Urinary bladder (tissue), 3 donors: ENCODE measurements at regions not wholly inside any gene's neighbourhood (a gene's known extent, or its start where the extent isn't known, plus 50 kb on each side); places are given as distances from the start of the nearest gene placed in this dataset.
"Not testable (repeated sequence)": the region's sequence is repeated elsewhere in the genome, so short reads cannot be mapped to it uniquely, and the experiment has no call there.

ENCODE experiments used
- DNase-seq: peaks from one replicate; pipeline ENCODE4 v3.0.0-alpha.2; 2015; ENCODE audit errors: extremely low spot score
- H3K27ac ChIP-seq: one replicate; pipeline ENCODE4 v1.5.1; 2013; ENCODE audit warnings: low read depth, mild to moderate bottlenecking, moderate library complexity
- H3K36me3 ChIP-seq: one replicate; pipeline ENCODE4 v1.6.1; 2013; ENCODE audit warnings: mild to moderate bottlenecking, moderate library complexity; ENCODE audit not compliant: insufficient read depth
- H3K4me1 ChIP-seq: one replicate; pipeline ENCODE4 v1.6.1; 2013; ENCODE audit warnings: mild to moderate bottlenecking, moderate library complexity; ENCODE audit not compliant: insufficient read depth
- H3K4me3 ChIP-seq: one replicate; pipeline ENCODE4 v1.5.1; 2013; ENCODE audit warnings: low read depth, low read length
- WGBS: extraction: QIAGEN DNeasy Blood & Tissue Kit; methylation state at CpG from one replicate; pipeline ENCODE4 v1.1.7; 2013; 5-methylcytosine and 5-hydroxymethylcytosine counted together
- donor health status: healthy with polysubstance abuse.
- donor health status: healthy.

DNA sequence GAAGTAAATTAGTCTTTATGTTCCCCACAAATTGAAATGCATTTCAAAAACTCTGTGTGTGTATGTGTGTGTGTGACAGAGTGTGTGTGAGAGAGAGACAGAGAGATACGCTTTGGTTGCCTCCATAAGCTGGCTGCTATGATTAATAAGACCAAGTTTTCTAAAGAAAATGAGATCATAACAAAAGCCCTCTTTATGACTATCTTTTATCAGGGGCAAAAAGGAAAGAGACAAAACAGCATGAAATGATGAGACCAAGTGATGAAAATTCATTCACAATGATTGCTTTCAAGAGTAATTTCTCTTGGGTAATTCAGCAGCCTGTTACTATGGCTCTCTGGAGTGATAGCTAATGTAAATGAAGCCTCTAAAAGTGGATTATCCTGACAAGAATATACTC lies 277.6 kb upstream of the PLEKHG7 start:
- no peak overlapping the region for H3K4me3 ChIP-seq
- DNase-seq = no peak
- no peaks in the 10 kb centered on the region for H3K4me1 ChIP-seq
- no peaks in the 10 kb centered on the region for H3K36me3 ChIP-seq
- no peak overlapping the region for H3K27ac ChIP-seq
- WGBS = 93% methylated on average over 1 of the region's 1 CpG

GRCh38 chr12:92424338-92424737 lies 278.5 kb upstream of the PLEKHG7 start:
- H3K27ac ChIP-seq = no peak overlapping the region
- no peaks in the 10 kb centered on the region for H3K4me1 ChIP-seq
- DNase-seq = no peak
- H3K36me3 ChIP-seq = no peaks in the 10 kb centered on the region
- no peak overlapping the region for H3K4me3 ChIP-seq
- WGBS = 68% methylated on average over 4 of the region's 4 CpGs

DNA sequence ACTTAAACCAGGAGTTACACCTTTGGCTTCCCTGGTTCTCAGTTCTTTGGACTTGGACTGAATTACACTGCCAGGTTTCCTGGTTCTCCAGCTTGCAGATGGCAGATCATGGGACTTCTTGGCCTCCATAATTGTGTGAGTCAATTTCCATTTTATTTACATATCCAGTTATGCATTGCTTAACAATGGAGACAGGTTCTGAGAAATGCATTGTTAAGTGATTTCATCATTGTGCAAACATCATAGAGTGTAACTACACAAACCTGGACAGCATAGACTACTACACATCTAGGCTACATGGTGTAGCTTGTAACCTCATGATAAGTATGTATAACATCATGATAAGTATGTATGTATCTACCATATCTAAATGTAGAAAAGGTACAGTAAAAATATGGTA lies 276.1 kb upstream of the BTG1 start:
- DNase-seq = no peak
- no peaks in the 10 kb centered on the region for H3K4me1 ChIP-seq

DNA sequence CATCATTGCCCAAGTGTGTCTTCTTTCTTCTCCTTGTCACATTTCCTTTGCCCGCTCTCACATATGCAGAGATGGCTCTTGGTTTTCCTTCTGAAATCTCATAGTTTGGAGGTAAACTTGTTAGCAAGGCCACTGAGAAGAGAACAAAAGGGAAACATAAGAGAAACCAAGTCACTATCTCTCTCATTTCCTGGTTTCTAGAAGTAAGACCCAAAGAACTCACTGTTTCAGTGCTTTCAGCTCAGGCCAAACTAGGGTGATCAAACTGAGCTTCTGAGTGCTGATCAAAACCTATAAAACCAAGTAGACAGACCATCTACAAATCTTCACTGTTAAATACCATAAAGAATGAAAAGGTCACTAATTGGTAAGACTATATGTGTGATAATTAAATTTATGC lies 275.4 kb upstream of the BTG1 start:
- no peaks in the 10 kb centered on the region for H3K36me3 ChIP-seq
- H3K4me1 ChIP-seq = no peaks in the 10 kb centered on the region
- no peak overlapping the region for H3K27ac ChIP-seq
- H3K4me3 ChIP-seq = no peak overlapping the region
- WGBS = 100% methylated on average over 1 of the region's 1 CpG
- DNase-seq = no peak

More for the DNA sequence above, 276.1 kb upstream of the BTG1 start:
- no peak overlapping the region for H3K27ac ChIP-seq
- no peak overlapping the region for H3K4me3 ChIP-seq
- no peaks in the 10 kb centered on the region for H3K36me3 ChIP-seq

DNA sequence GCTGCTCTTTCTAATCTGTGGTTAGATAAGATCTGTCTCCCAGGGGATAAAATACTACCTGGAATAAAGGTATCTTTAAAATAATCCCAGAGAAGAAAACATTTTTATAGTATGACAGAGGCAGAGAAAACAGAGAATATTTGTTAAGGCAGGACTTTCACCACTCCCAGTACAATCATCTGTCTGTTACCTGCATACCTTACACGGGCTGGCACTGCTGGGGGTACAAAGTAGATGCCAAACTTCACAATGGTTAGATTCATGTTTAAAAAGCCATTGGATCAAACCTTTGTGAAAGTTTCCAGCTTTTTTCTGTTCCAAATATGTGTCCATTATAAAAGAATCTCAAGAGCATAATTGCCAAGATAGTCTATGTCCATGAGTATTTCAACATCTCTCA lies 273.6 kb upstream of the BTG1 start:
- DNase-seq = no peak
- Histone ChIP-seq H3K4me3 (no peak overlapping the region), H3K4me1 (no peaks in the 10 kb centered on the region), H3K36me3 (no peaks in the 10 kb centered on the region), H3K27ac (no peak overlapping the region)
- 87% methylated on average over 1 of the region's 1 CpG for WGBS

GRCh38 chr12:92418381-92418780 lies 272.7 kb upstream of the BTG1 start:
- WGBS = 91% methylated on average over 2 of the region's 2 CpGs
- Histone ChIP-seq H3K4me1 (no peaks in the 10 kb centered on the region), H3K36me3 (no peaks in the 10 kb centered on the region), H3K4me3 (no peak overlapping the region), H3K27ac (no peak overlapping the region)
- no peak for DNase-seq

DNA sequence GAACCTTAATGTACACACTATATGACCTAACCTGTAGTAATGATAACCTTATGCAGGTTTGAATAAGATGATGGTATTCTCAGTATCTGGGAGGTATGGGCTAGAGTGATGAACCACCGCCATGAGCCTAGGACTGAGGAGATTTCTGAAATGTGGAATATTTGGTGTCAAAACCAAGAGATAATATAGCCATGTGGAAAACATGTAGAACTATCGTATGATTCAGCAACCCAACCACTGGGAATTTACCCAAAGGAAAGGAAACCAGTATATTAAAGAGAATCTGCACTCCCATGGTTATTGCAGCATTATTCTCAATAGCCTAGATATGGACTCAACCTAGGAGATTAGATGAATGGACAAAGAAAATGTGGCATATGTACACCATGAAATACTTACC lies 271.7 kb upstream of the BTG1 start:
- no peak overlapping the region for H3K4me3 ChIP-seq
- H3K27ac ChIP-seq = no peak overlapping the region
- no peaks in the 10 kb centered on the region for H3K36me3 ChIP-seq
- DNase-seq = no peak
- 98% methylated on average over 2 of the region's 2 CpGs for WGBS
- no peaks in the 10 kb centered on the region for H3K4me1 ChIP-seq

GRCh38 chr12:92416385-92416812 lies 270.8 kb upstream of the BTG1 start:
- Histone ChIP-seq H3K27ac (no peak overlapping the region), H3K4me1 (no peaks in the 10 kb centered on the region), H3K4me3 (no peak overlapping the region), H3K36me3 (no peaks in the 10 kb centered on the region)
- no peak for DNase-seq
- 63% methylated on average over 4 of the region's 4 CpGs for WGBS

DNA sequence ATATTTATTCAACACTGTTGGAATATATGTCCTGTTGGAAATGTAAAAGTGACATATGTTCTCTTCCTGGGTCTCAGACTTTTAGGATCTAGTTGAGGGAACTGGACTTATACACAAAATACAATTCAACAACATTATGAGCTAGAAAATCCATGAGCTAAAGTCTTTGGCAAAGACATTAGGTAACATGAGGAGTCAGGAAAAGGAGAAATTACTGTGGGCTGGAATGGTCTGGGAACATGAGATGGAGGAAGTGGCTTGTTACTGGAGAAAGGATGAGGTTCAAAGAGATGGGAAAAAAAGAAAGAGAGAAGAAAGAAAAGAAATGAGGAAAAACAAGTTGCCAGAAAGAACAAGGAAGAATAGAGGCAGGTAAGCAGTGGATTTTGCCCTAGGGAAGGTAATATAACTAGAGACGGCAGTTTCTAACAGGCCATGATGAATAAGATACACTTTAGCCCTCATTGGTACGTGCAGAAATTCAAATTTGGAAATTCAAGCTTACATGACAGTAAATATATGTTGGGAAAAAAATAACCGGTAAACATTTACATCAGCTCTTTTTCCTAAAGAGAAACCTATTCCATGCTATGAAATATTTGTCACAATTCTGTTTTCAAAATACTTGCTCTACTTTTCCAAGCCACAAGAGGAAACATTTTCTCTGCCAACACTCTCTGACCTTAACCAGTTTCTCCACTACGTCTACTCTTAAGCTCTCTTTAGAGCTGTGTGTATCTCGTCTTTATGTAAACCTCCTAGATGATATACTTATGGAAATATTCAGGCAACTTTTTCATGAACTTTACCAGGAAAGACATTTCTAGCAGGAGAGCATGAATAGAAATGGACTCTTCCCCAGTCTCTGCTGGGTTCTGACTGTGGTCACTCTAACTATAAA lies 268.8 kb upstream of the BTG1 start:
- WGBS = 61% methylated on average over 5 of the region's 5 CpGs
- H3K4me3 ChIP-seq = no peak overlapping the region
- H3K4me1 ChIP-seq = no peaks in the 10 kb centered on the region
- H3K36me3 ChIP-seq = no peaks in the 10 kb centered on the region
- H3K27ac ChIP-seq = no peak overlapping the region
- no peak for DNase-seq

GRCh38 chr12:92413286-92413685 lies 267.6 kb upstream of the BTG1 start:
- no peak for DNase-seq
- 84% methylated on average over 3 of the region's 3 CpGs for WGBS
- Histone ChIP-seq H3K4me1 (no peaks in the 10 kb centered on the region), H3K27ac (no peak overlapping the region), H3K4me3 (no peak overlapping the region), H3K36me3 (no peaks in the 10 kb centered on the region)

DNA sequence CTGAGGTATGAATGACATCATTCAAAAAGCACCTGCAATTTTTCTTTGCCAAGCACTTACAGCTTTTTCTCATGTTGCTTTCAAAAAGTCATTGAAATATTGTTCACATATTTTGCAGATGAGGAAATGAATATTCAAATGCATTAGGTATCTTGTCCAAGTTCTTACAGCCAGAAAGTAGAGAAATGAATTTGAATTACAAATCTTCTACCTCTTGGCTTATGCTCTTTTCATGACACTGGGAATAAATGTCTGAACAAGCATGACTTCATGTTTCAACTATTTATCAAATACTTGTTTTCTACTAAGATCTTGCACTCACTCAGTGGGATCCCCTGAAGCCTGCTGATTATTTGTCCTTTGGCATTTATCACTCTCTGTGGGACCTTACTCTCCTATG lies 267.2 kb upstream of the BTG1 start:
- Histone ChIP-seq H3K27ac (no peak overlapping the region), H3K36me3 (no peaks in the 10 kb centered on the region), H3K4me3 (no peak overlapping the region), H3K4me1 (no peaks in the 10 kb centered on the region)
- DNase-seq = no peak

GRCh38 chr12:92411687-92412086 lies 266.0 kb upstream of the BTG1 start:
- Histone ChIP-seq H3K4me3 (no peak overlapping the region), H3K36me3 (no peaks in the 10 kb centered on the region), H3K4me1 (no peaks in the 10 kb centered on the region), H3K27ac (no peak overlapping the region)
- WGBS = 48% methylated on average over 2 of the region's 2 CpGs
- DNase-seq = no peak

- no peak overlapping the region for H3K4me3 ChIP-seq
- no peaks in the 10 kb centered on the region for H3K36me3 ChIP-seq
- H3K27ac ChIP-seq = no peak overlapping the region
- H3K4me1 ChIP-seq = no peaks in the 10 kb centered on the region
- no peak for DNase-seq
Observed at GRCh38 chr12:92408072-92408900, 262.6 kb upstream of the BTG1 start.

DNA sequence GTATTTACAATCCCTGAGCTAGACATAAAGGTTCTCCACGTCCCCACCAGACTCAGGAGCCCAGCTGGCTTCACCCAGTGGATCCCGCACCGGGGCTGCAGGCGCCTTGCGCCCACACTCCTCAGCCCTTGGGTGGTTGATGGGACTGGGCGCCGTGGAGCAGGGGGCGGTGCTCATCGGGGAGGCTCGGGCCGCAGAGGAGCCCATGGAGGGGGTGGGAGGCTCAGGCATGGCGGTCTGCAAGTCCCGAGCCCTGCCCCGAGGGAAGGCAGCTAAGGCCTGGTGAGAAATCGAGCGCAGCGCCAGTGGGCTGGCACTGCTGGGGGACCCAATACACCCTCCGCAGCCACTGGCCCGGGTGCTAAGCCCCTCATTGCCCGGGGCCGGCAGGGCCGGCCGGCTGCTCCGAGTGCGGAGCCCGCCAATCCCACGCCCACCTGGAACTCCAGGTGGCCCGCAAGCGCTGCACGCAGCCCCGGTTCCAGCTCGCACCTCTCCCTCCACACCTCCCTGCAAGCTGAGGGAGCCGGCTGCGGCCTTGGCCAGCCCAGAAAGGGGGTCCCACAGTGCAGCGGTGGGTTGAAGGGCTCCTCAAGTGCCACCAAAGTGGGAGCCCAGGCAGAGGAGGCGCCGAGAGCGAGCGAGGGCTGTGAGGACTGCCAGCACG lies 260.9 kb upstream of the BTG1 start:
- not testable (repeated sequence) for DNase-seq, H3K4me1 ChIP-seq, H3K36me3 ChIP-seq, H3K4me3 ChIP-seq, H3K27ac ChIP-seq
- WGBS = 97% methylated on average over 40 of the region's 40 CpGs
